ENCODE measurements at regions not wholly inside any gene's neighbourhood (a gene's known extent, or its start where the extent isn't known, plus 50 kb on each side); places are given as distances from the start of the nearest gene placed in this dataset.

- TF ChIP-seq POLR2A (IDR thresholded peaks at IDR 0.05) (no peak), CTCF (IDR thresholded peaks at IDR 0.05) (no peak)
These were observed 132.5 kb downstream of the UTRN start for GRCh38 chr6:144417681-144418080.
